ENCODE measurements at regions not wholly inside any gene's neighbourhood (a gene's known extent, or its start where the extent isn't known, plus 50 kb on each side); places are given as distances from the start of the nearest gene placed in this dataset.
"Not testable (repeated sequence)": the region's sequence is repeated elsewhere in the genome, so short reads cannot be mapped to it uniquely, and the experiment has no call there.

GRCh38 chr3:76198086-76198485 is 412.7 kb upstream of the ZNF717 start:
- no peak for DNase-seq (ENCODE audit: low spot score)

GRCh38 chr3:76199382-76199781 is 414.0 kb upstream of the ZNF717 start:
- no peak for DNase-seq (ENCODE audit: low spot score)

- DNase-seq (ENCODE audit: low spot score) = peak; percentile 25
These were observed 418.2 kb upstream of the ZNF717 start for GRCh38 chr3:76203578-76203977.

GRCh38 chr3:76206346-76206745 is 421.0 kb upstream of the ZNF717 start:
- DNase-seq (ENCODE audit: low spot score) = no peak

- DNase-seq (ENCODE audit: low spot score) = no peak
These were observed 427.3 kb upstream of the ZNF717 start for GRCh38 chr3:76212679-76213078.

GRCh38 chr3:76222201-76222600 is 436.9 kb upstream of the ZNF717 start:
- peak; percentile 14 for DNase-seq (ENCODE audit: low spot score)

- no peak for DNase-seq (ENCODE audit: low spot score)
These were observed 445.9 kb upstream of the ZNF717 start for GRCh38 chr3:76231258-76231657.

GRCh38 chr3:76242886-76243753 is 457.8 kb upstream of the ZNF717 start:
- no peak for DNase-seq (ENCODE audit: low spot score)

GRCh38 chr3:76245073-76245472 is 459.7 kb upstream of the ZNF717 start:
- no peak for DNase-seq (ENCODE audit: low spot score)

- no peak for DNase-seq (ENCODE audit: low spot score)
These were observed 460.3 kb upstream of the ZNF717 start for GRCh38 chr3:76245622-76246021.

GRCh38 chr3:76264496-76264895 is 479.1 kb upstream of the ZNF717 start:
- DNase-seq (ENCODE audit: low spot score) = no peak

- DNase-seq (ENCODE audit: low spot score) = no peak
These were observed 479.6 kb upstream of the ZNF717 start for GRCh38 chr3:76264911-76265310.

- no peak for DNase-seq (ENCODE audit: low spot score)
These were observed 481.2 kb upstream of the ZNF717 start for GRCh38 chr3:76266511-76266910.

- no peak for DNase-seq (ENCODE audit: low spot score)
These were observed 482.6 kb upstream of the ZNF717 start for GRCh38 chr3:76267851-76268380.

- DNase-seq (ENCODE audit: low spot score) = no peak
These were observed 508.5 kb upstream of the ZNF717 start for GRCh38 chr3:76293856-76294255.

GRCh38 chr3:76300746-76301145 is 515.4 kb upstream of the ZNF717 start:
- DNase-seq (ENCODE audit: low spot score) = no peak

- DNase-seq (ENCODE audit: low spot score) = no peak
These were observed 522.2 kb upstream of the ZNF717 start for GRCh38 chr3:76307556-76307955.

- DNase-seq (ENCODE audit: low spot score) = no peak
These were observed 523.2 kb upstream of the ZNF717 start for GRCh38 chr3:76308541-76308940.

- DNase-seq (ENCODE audit: low spot score) = no peak
These were observed 524.7 kb upstream of the ZNF717 start for GRCh38 chr3:76310089-76310488.

GRCh38 chr3:76310667-76311066 is 525.3 kb upstream of the ZNF717 start:
- no peak for DNase-seq (ENCODE audit: low spot score)

GRCh38 chr3:76311941-76312340 is 526.6 kb upstream of the ZNF717 start:
- no peak for DNase-seq (ENCODE audit: low spot score)

GRCh38 chr3:76315906-76316305 is 530.6 kb upstream of the ZNF717 start:
- not testable (repeated sequence) for DNase-seq (ENCODE audit: low spot score)

- DNase-seq (ENCODE audit: low spot score) = no peak
These were observed 536.3 kb upstream of the ZNF717 start for GRCh38 chr3:76321614-76322013.

GRCh38 chr3:76324101-76324500 is 538.8 kb upstream of the ZNF717 start:
- no peak for DNase-seq (ENCODE audit: low spot score)

Measured in kidney tubule cell (primary cell).